T-cell (primary cell): ENCODE measurements at regions not wholly inside any gene's neighbourhood (a gene's known extent, or its start where the extent isn't known, plus 50 kb on each side); places are given as distances from the start of the nearest gene placed in this dataset.
A peak's percentile ranks its signal among the peaks of the same experiment; 100 is the strongest.
"Not testable (repeated sequence)": the region's sequence is repeated elsewhere in the genome, so short reads cannot be mapped to it uniquely, and the experiment has no call there.

Experiments
- ATAC-seq, 4 experiments: fragments of 200-7000 bp in 3 of 4; fragments of 150-1000 bp in 1 of 4; cut with Tn5 transposase; replicated peaks in 1 of 4; 1 replicate in 3 of 4; 2 replicates in 1 of 4; pipeline ENCODE4 v1.10.0; 2021; ENCODE audit warnings: moderate library complexity in 3 of 4, mild to moderate bottlenecking in 2 of 4, moderate number of reproducible peaks in 1 of 4
- CTCF ChIA-PET, 2 donors: fragments of 300-600 bp; sonication (Branson Sonifier 250); formaldehyde crosslinking; loops; one replicate each; lab custom pipeline; 2022; ENCODE audit warnings: antibody characterized with exemption in 2 of 2; lab: Charles Lee
- POLR2A ChIA-PET, 2 donors: fragments of 300-600 bp; sonication (Branson Sonifier 250); formaldehyde crosslinking; loops; one replicate each; lab custom pipeline; 2022; ENCODE audit warnings: antibody characterized with exemption in 2 of 2; lab: Charles Lee
- DNase-seq, 35 experiments: peaks; one replicate each; pipeline versions ENCODE4 v3.0.0 to v3.0.0-alpha.2; 2013 to 2023
- H3K27ac ChIP-seq: one replicate; pipeline ENCODE4 v1.5.1; 2013; ENCODE audit warnings: low read length
- H3K27me3 ChIP-seq, 2 experiments: replicated peaks in 1 of 2; 1 replicate in 1 of 2; 2 replicates in 1 of 2; pipeline versions ENCODE4 v1.6.1 to v1.7.0; 2013; ENCODE audit warnings: low read length in 1 of 2, mixed read lengths in 1 of 2; ENCODE audit not compliant: control insufficient read depth in 2 of 2, insufficient read depth in 2 of 2; ENCODE audit errors: extremely low read depth in 1 of 2
- H3K36me3 ChIP-seq, 2 donors: 1 replicate in 1 of 2; 2 replicates in 1 of 2; pipeline versions ENCODE4 v1.6.1 to v1.7.0; 2013; ENCODE audit warnings: low read length in 1 of 2; ENCODE audit not compliant: control insufficient read depth in 2 of 2, insufficient read depth in 1 of 2; ENCODE audit errors: extremely low read depth in 1 of 2
- H3K4me1 ChIP-seq, 2 experiments: 1 replicate in 1 of 2; 2 replicates in 1 of 2; pipeline versions ENCODE4 v1.6.1 to v1.7.0; 2013; ENCODE audit warnings: low read length in 2 of 2, mixed read lengths in 1 of 2; ENCODE audit not compliant: insufficient read depth in 2 of 2, control insufficient read depth in 1 of 2; ENCODE audit errors: extremely low read depth in 1 of 2
- H3K4me3 ChIP-seq, 2 donors: 1 replicate in 1 of 2; 2 replicates in 1 of 2; pipeline versions ENCODE4 v1.5.1 to v1.7.0; 2013; ENCODE audit warnings: mild to moderate bottlenecking in 2 of 2, low read length in 1 of 2, moderate library complexity in 1 of 2; ENCODE audit not compliant: control insufficient read depth in 1 of 2; ENCODE audit errors: extremely low read depth in 1 of 2
- H3K9me3 ChIP-seq: 2 replicates; pipeline ENCODE4 v1.7.0; 2013
- H3K27ac Mint-ChIP-seq, 2 donors: one replicate each; pipeline ENCODE4 v1.8.0; 2020 to 2021; ENCODE audit warnings: mild to moderate bottlenecking in 2 of 2, mixed read lengths in 2 of 2
- H3K27me3 Mint-ChIP-seq, 2 donors: one replicate each; pipeline ENCODE4 v1.8.0; 2021 to 2022; ENCODE audit warnings: mixed read lengths in 2 of 2
- H3K36me3 Mint-ChIP-seq: one replicate; pipeline ENCODE4 v1.8.0; 2021; ENCODE audit warnings: mixed read lengths
- H3K4me1 Mint-ChIP-seq, 3 donors: one replicate each; pipeline ENCODE4 v1.8.0; 2020 to 2022; ENCODE audit warnings: mixed read lengths in 3 of 3, mild to moderate bottlenecking in 1 of 3
- H3K4me3 Mint-ChIP-seq, 3 donors: one replicate each; pipeline ENCODE4 v1.8.0; 2020 to 2022; ENCODE audit warnings: mild to moderate bottlenecking in 3 of 3, mixed read lengths in 3 of 3, moderate library complexity in 3 of 3
- H3K9me3 Mint-ChIP-seq, 3 donors: one replicate each; pipeline ENCODE4 v1.8.0; 2020 to 2022; ENCODE audit warnings: mixed read lengths in 3 of 3
- WGBS: methylation state at CpG from one replicate; pipeline ENCODE4 v1.1.5; 2013; ENCODE audit warnings: missing lambda C conversion rate; ENCODE audit not compliant: insufficient coverage; 5-methylcytosine and 5-hydroxymethylcytosine counted together

GRCh38 chr7:149607683-149608082 lies 110.1 kb upstream of the ZNF746 start:
- H3K36me3 ChIP-seq: peaks cover 10 to 63% of the 10 kb centered on the region in 2 donors
- no peak overlapping the region for H3K27ac Mint-ChIP-seq
- peaks cover 56% of the 10 kb centered on the region for H3K36me3 Mint-ChIP-seq
- ATAC-seq: no peak
- no peak for DNase-seq
- H3K9me3 ChIP-seq: no peaks in the 10 kb centered on the region
- no peaks in the 10 kb centered on the region for H3K4me1 ChIP-seq
- H3K9me3 Mint-ChIP-seq: no peaks in the 10 kb centered on the region
- H3K27me3 Mint-ChIP-seq: no peaks in the 10 kb centered on the region
- H3K27me3 ChIP-seq: no peaks in the 10 kb centered on the region
- WGBS: no CpG with 5 or more reads among the region's 4 CpGs
- H3K4me1 Mint-ChIP-seq: peaks cover 0 to 8% (median 2%) of the 10 kb centered on the region in 3 donors
- ChIA-PET CTCF (no interaction called here), POLR2A (no interaction called here)
- H3K27ac ChIP-seq: no peak overlapping the region
- H3K4me3 Mint-ChIP-seq: no peak overlapping the region
- no peak overlapping the region for H3K4me3 ChIP-seq

GRCh38 chr7:149606826-149607225 lies 109.2 kb upstream of the ZNF746 start:
- Mint-ChIP-seq H3K27ac (no peak overlapping the region), H3K27me3 (no peaks in the 10 kb centered on the region), H3K9me3 (no peaks in the 10 kb centered on the region), H3K4me1 (peaks cover 2 to 11% (median 4%) of the 10 kb centered on the region in 3 donors), H3K4me3 (no peak overlapping the region), H3K36me3 (peaks cover 56% of the 10 kb centered on the region)
- no peak for DNase-seq
- Histone ChIP-seq H3K36me3 (peaks cover 12 to 61% of the 10 kb centered on the region in 2 donors), H3K27ac (no peak overlapping the region), H3K4me1 (no peaks in the 10 kb centered on the region), H3K9me3 (no peaks in the 10 kb centered on the region), H3K27me3 (no peaks in the 10 kb centered on the region), H3K4me3 (no peak overlapping the region)
- no peak for ATAC-seq
- CTCF ChIA-PET: no interaction called here
- 100% methylated on average over 1 of the region's 4 CpGs for WGBS
- POLR2A ChIA-PET: interaction anchor here (0.5 to 0.6 kb wide), 3 partner anchors 16 to 348 kb away, joined by 3 to 7 read pairs (median 3); no protein-coding TSS in a partner anchor

GRCh38 chr7:149605696-149606095 lies 108.1 kb upstream of the ZNF746 start:
- Histone ChIP-seq H3K27me3 (no peaks in the 10 kb centered on the region), H3K36me3 (peaks cover 12 to 51% of the 10 kb centered on the region in 2 donors), H3K4me3 (no peak overlapping the region), H3K27ac (no peak overlapping the region), H3K9me3 (no peaks in the 10 kb centered on the region), H3K4me1 (peaks cover 0 to 5% of the 10 kb centered on the region in 2 experiments)
- ChIA-PET POLR2A (no interaction called here), CTCF (interaction anchor here in 1 of 2 donors (0.6 kb wide), 1 partner anchor 19 kb away, joined by 3 read pairs; no protein-coding TSS in a partner anchor)
- 97% methylated on average over 6 of the region's 6 CpGs for WGBS
- Mint-ChIP-seq H3K36me3 (peaks cover 58% of the 10 kb centered on the region), H3K27me3 (no peaks in the 10 kb centered on the region), H3K27ac (no peak overlapping the region), H3K9me3 (no peaks in the 10 kb centered on the region), H3K4me3 (no peak overlapping the region), H3K4me1 (peaks cover 13 to 23% (median 14%) of the 10 kb centered on the region in 3 donors)
- DNase-seq (no peak), ATAC-seq (no peak)

- Histone ChIP-seq H3K36me3 (peaks cover 12 to 42% of the 10 kb centered on the region in 2 donors), H3K4me3 (no peak overlapping the region), H3K4me1 (peaks cover 3 to 10% of the 10 kb centered on the region in 2 experiments), H3K27ac (no peak overlapping the region), H3K27me3 (no peaks in the 10 kb centered on the region), H3K9me3 (no peaks in the 10 kb centered on the region)
- ATAC-seq (no peak), DNase-seq (no peak)
- ChIA-PET POLR2A (interaction anchor here in 1 of 2 donors (0.7 kb wide), 1 partner anchor 1409 kb away, joined by 3 read pairs; no protein-coding TSS in a partner anchor), CTCF (no interaction called here)
- Mint-ChIP-seq H3K9me3 (no peaks in the 10 kb centered on the region), H3K4me3 (no peak overlapping the region), H3K4me1 (peaks cover 25 to 34% (median 25%) of the 10 kb centered on the region in 3 donors), H3K27ac (no peak overlapping the region), H3K27me3 (no peaks in the 10 kb centered on the region), H3K36me3 (peaks cover 47% of the 10 kb centered on the region)
- WGBS: 100% methylated on average over 3 of the region's 4 CpGs
These were observed 106.9 kb upstream of the ZNF746 start for GRCh38 chr7:149604521-149604920.

GRCh38 chr7:149600669-149601330 lies 103.2 kb upstream of the ZNF746 start:
- CTCF ChIA-PET: interaction anchor here in 1 of 2 donors (0.7 kb wide), 1 partner anchor 24 kb away, joined by 4 read pairs; no protein-coding TSS in a partner anchor
- H3K27me3 Mint-ChIP-seq, H3K9me3 Mint-ChIP-seq, POLR2A ChIA-PET, H3K27me3 ChIP-seq, H3K9me3 ChIP-seq: not testable (repeated sequence)
- Histone ChIP-seq H3K4me3 (peak overlapping the region; percentile 14 to 20), H3K27ac (peak overlapping the region; percentile 71), H3K4me1 (peaks cover 3 to 19% of the 10 kb centered on the region in 2 experiments), H3K36me3 (peaks cover 8 to 38% of the 10 kb centered on the region in 2 donors)
- Mint-ChIP-seq H3K36me3 (peaks cover 38% of the 10 kb centered on the region), H3K4me1 (peaks cover 33 to 36% (median 35%) of the 10 kb centered on the region in 3 donors), H3K27ac (peak overlapping the region; percentile 53 to 68), H3K4me3 (peak overlapping the region in 2 of 3 donors; percentile 61 to 77)
- peak; percentile 66 to 92 (median 68) for ATAC-seq
- WGBS: 21% methylated on average over 11 of the region's 21 CpGs
- DNase-seq: peak in 11 of 35 experiments; percentile 5 to 59 (median 25)

- POLR2A ChIA-PET: interaction anchor here in 1 of 2 donors (0.6 kb wide), 1 partner anchor 658 kb away, joined by 9 read pairs; no protein-coding TSS in a partner anchor
These were observed 102.1 kb upstream of the ZNF746 start for GRCh38 chr7:149599636-149600206.

More at GRCh38 chr7:149599636-149600206, 102.1 kb upstream of the ZNF746 start:
- Mint-ChIP-seq H3K27me3 (no peaks in the 10 kb centered on the region), H3K9me3 (no peaks in the 10 kb centered on the region), H3K4me1 (peaks cover 33 to 36% (median 35%) of the 10 kb centered on the region in 3 donors), H3K27ac (peak overlapping the region; percentile 66 to 77), H3K36me3 (peaks cover 40% of the 10 kb centered on the region), H3K4me3 (peak overlapping the region; percentile 42 to 77 (median 50))
- peak in 3 of 4 experiments; percentile 21 to 56 (median 26) for ATAC-seq
- DNase-seq: peak in 1 of 35 experiments; percentile 48
- H3K27ac ChIP-seq: peak overlapping the region; percentile 71
- H3K27me3 ChIP-seq: no peaks in the 10 kb centered on the region
- CTCF ChIA-PET: no interaction called here
- WGBS: 8% methylated on average over 5 of the region's 7 CpGs
- H3K4me1 ChIP-seq: peaks cover 3 to 19% of the 10 kb centered on the region in 2 experiments
- no peaks in the 10 kb centered on the region for H3K9me3 ChIP-seq
- H3K36me3 ChIP-seq: peaks cover 11 to 43% of the 10 kb centered on the region in 2 donors
- H3K4me3 ChIP-seq: peak overlapping the region in 1 of 2 donors; percentile 3
